Body of pancreas (tissue), 4 donors: ENCODE measurements at regions not wholly inside any gene's neighbourhood (a gene's known extent, or its start where the extent isn't known, plus 50 kb on each side); places are given as distances from the start of the nearest gene placed in this dataset.

Experiments used
- CTCF ChIP-seq, 7 experiments: fragments of 450-650 bp in 4 of 7; fragments of 200-600 bp in 3 of 7; sonication (generic) in 3 of 7; IDR thresholded peaks; one replicate each; pipeline ENCODE4 v1.5.1; 2016 to 2019; ENCODE audit warnings: antibody characterized with exemption in 7 of 7
- POLR2A ChIP-seq, 3 donors: fragments of 450-650 bp; IDR thresholded peaks; one replicate each; pipeline ENCODE4 v1.6.1; 2016; ENCODE audit warnings: antibody characterized with exemption in 3 of 3, mild to moderate bottlenecking in 2 of 3

DNA sequence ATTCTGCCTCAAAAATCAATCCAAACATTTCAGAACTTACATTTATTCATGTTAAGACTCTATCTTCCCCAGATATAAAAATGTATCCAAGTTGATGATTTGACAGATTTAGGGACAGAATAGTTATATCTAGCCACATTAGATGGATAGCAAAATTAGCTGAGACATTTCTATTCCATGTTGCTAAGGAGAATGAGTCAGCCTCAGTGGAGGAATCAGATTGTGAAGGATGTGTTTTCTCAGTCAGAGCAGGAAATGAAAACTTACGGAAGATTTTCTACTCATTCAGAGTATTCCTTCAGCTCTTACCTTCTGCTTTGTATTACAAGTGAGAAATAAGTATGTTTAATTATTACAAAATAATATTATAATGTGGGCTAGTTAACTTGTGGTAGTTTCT is 556.3 kb upstream of the ANO3 start:
- no peak for TF ChIP-seq CTCF (IDR thresholded peaks at IDR 0.05)
- TF ChIP-seq POLR2A (IDR thresholded peaks at IDR 0.05): no peak
